ENCODE measurements at regions not wholly inside any gene's neighbourhood (a gene's known extent, or its start where the extent isn't known, plus 50 kb on each side); places are given as distances from the start of the nearest gene placed in this dataset.

DNA sequence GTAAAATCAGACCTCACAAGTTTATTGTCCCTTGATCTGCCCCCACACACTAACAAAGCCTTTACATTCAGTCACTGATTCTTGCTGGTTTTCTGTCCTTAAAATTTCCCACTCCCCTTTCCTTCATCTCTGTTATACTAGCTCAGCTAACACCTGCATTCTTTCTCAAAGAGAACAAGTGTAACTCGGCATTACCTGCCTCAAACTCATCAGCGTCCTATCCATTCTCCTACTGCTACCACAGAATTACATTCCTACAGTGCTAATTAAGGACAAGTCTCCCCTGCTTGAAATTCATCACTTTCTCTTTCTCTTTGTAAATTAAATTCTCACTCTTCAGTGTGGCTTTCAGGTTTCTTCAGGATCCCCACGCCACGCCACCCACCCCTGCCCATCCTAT lies 773.2 kb downstream of the FRK start:
- Mint-ChIP-seq H3K27me3 (no peaks in the 10 kb centered on the region), H3K4me1 (no peaks in the 10 kb centered on the region), H3K9me3 (peaks cover 2 to 16% (median 5%) of the 10 kb centered on the region in 7 donors), H3K36me3 (no peaks in the 10 kb centered on the region), H3K27ac (no peak overlapping the region), H3K4me3 (no peak overlapping the region)
- Histone ChIP-seq H3K4me3 (ENCODE audit: low read depth, low read length) (no peak overlapping the region), H3K27ac (ENCODE audit: insufficient read depth, low read length, poor library complexity, severe bottlenecking) (no peak overlapping the region), H3K9me3 (ENCODE audit: control insufficient read depth in 2 of 2, low read length in 2 of 2) (no peaks in the 10 kb centered on the region), H3K4me1 (ENCODE audit: control insufficient read depth, insufficient read depth, low read length, poor library complexity, severe bottlenecking) (no peaks in the 10 kb centered on the region), H3K36me3 (ENCODE audit: control insufficient read depth, insufficient read depth, low read length) (no peaks in the 10 kb centered on the region), H3K27me3 (ENCODE audit: control insufficient read depth, insufficient read depth, low read length) (no peaks in the 10 kb centered on the region)
- ATAC-seq (ENCODE audit: low read depth in 2 of 2) (no peak), DNase-seq (no peak)

DNA sequence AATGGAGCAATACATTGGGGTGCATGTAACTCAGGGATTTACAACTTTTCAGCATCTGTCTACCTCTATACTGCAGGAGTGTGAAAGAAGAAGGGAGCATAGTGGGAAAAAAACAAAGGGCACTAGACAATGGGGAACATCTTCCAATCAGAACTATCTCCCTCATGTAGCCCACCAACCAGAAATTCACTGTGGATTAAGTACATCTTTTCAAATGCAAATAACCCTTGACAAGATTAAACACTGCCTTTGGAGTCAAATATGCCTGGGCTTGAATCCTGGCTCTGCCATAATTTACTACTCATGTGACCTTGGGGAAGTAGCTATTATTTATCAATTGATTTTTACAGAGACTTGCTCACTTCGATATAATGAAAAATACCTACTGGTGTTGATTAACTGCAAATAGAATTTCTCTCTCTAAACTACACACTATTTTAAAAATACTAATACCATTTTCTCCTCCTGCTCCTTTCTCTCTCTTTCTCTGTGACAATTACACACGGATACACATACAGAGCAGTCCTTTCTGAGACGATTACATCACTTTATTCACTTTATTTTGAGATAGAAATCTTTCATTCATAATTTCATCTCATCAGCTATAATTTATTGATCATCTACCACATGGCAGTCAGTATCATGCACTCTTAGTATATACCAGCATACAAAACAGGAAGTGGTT lies 783.7 kb downstream of the FRK start:
- H3K36me3 Mint-ChIP-seq: no peaks in the 10 kb centered on the region
- Histone ChIP-seq H3K27ac (ENCODE audit: insufficient read depth, low read length, poor library complexity, severe bottlenecking) (no peak overlapping the region), H3K4me1 (ENCODE audit: control insufficient read depth, insufficient read depth, low read length, poor library complexity, severe bottlenecking) (no peaks in the 10 kb centered on the region), H3K36me3 (ENCODE audit: control insufficient read depth, insufficient read depth, low read length) (no peaks in the 10 kb centered on the region), H3K9me3 (ENCODE audit: control insufficient read depth in 2 of 2, low read length in 2 of 2) (no peaks in the 10 kb centered on the region), H3K4me3 (ENCODE audit: low read depth, low read length) (no peak overlapping the region), H3K27me3 (ENCODE audit: control insufficient read depth, insufficient read depth, low read length) (no peaks in the 10 kb centered on the region)
- no peak overlapping the region for H3K4me3 Mint-ChIP-seq
- ATAC-seq (ENCODE audit: low read depth in 2 of 2) (no peak), DNase-seq (no peak)
- H3K4me1 Mint-ChIP-seq: no peaks in the 10 kb centered on the region
- no peak overlapping the region for H3K27ac Mint-ChIP-seq
- peaks cover 4 to 17% (median 6%) of the 10 kb centered on the region in 7 donors for H3K9me3 Mint-ChIP-seq
- peaks cover 4% of the 10 kb centered on the region for H3K27me3 Mint-ChIP-seq

DNA sequence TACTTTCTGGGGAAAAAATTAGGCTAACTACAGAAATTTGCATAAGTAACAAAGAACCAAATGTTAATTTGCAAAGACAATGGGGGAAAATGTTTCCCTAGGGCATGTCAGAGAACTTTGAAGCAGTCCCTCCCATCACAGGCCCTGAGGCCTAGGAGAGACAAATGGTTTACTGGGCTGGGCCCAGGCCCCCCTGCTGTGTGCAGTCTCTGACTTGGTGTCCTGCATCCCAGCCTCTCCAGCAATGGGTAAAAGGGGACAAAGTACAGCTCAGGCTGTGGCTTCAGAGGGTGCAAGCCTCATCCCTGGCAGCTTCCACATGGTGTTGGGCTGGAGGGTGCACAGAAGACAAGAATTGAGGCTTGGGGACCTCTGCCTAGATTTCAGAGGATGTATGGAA lies 788.4 kb downstream of the FRK start:
- Histone ChIP-seq H3K4me3 (ENCODE audit: low read depth, low read length) (no peak overlapping the region), H3K4me1 (ENCODE audit: control insufficient read depth, insufficient read depth, low read length, poor library complexity, severe bottlenecking) (no peaks in the 10 kb centered on the region), H3K27me3 (ENCODE audit: control insufficient read depth, insufficient read depth, low read length) (no peaks in the 10 kb centered on the region), H3K36me3 (ENCODE audit: control insufficient read depth, insufficient read depth, low read length) (no peaks in the 10 kb centered on the region), H3K9me3 (ENCODE audit: control insufficient read depth in 2 of 2, low read length in 2 of 2) (no peaks in the 10 kb centered on the region), H3K27ac (ENCODE audit: insufficient read depth, low read length, poor library complexity, severe bottlenecking) (no peak overlapping the region)
- no peaks in the 10 kb centered on the region for H3K36me3 Mint-ChIP-seq
- H3K4me1 Mint-ChIP-seq: no peaks in the 10 kb centered on the region
- no peak overlapping the region for H3K4me3 Mint-ChIP-seq
- DNase-seq (no peak), ATAC-seq (ENCODE audit: low read depth in 2 of 2) (no peak)
- H3K27me3 Mint-ChIP-seq: peaks cover 3% of the 10 kb centered on the region
- H3K27ac Mint-ChIP-seq: no peak overlapping the region
- H3K9me3 Mint-ChIP-seq: peaks cover 0 to 20% (median 5%) of the 10 kb centered on the region in 7 donors

DNA sequence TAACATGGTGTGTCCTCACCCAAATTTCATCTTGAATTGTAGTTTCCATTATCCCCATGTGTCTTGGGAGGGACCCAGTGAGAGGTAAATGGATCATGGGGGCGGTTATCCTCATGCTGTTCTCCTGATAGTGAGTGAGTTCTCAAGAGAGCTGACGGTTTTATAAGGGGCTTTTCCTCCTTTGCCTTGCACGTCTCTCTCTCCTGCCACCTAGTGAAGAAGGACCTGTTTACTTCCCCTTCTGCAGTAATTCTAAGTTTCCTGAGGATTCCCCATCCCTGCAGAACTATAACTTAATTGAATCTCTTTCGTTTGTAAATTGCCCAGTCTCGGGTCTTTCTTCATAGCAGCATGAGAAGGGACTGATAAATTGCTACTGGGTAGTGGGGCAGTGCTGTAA lies 789.3 kb downstream of the FRK start:
- no peaks in the 10 kb centered on the region for H3K36me3 ChIP-seq (ENCODE audit: control insufficient read depth, insufficient read depth, low read length)
- H3K27ac Mint-ChIP-seq: no peak overlapping the region
- H3K4me1 ChIP-seq (ENCODE audit: control insufficient read depth, insufficient read depth, low read length, poor library complexity, severe bottlenecking): no peaks in the 10 kb centered on the region
- no peak for DNase-seq
- H3K9me3 Mint-ChIP-seq: peaks cover 0 to 15% (median 5%) of the 10 kb centered on the region in 7 donors
- no peak for ATAC-seq (ENCODE audit: low read depth in 2 of 2)
- no peaks in the 10 kb centered on the region for H3K36me3 Mint-ChIP-seq
- no peaks in the 10 kb centered on the region for H3K4me1 Mint-ChIP-seq
- H3K27ac ChIP-seq (ENCODE audit: insufficient read depth, low read length, poor library complexity, severe bottlenecking): no peak overlapping the region
- no peak overlapping the region for H3K4me3 Mint-ChIP-seq
- H3K27me3 Mint-ChIP-seq: no peaks in the 10 kb centered on the region
- H3K27me3 ChIP-seq (ENCODE audit: control insufficient read depth, insufficient read depth, low read length): no peaks in the 10 kb centered on the region
- no peak overlapping the region for H3K4me3 ChIP-seq (ENCODE audit: low read depth, low read length)
- H3K9me3 ChIP-seq (ENCODE audit: control insufficient read depth in 2 of 2, low read length in 2 of 2): no peaks in the 10 kb centered on the region

DNA sequence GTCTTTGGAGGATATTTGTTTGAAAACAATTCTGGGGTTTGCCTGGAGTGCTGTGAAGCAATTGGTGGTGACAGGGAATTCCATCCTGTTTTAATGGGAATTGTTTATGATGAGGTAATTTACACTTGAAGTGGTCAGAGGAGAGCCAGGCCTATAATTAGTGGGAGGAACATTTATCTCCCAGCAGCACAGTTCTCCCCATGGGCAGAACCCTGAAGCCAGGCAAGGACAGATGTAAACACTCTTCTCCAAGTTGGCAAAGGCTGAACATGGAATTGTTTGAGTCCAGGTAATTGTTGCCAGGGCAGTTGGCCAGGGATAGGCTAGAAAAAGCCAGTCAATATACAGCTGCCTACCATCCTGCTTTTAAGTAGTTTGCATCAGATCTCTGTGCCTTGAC lies 789.7 kb downstream of the FRK start:
- Mint-ChIP-seq H3K36me3 (no peaks in the 10 kb centered on the region), H3K9me3 (peaks cover 0 to 15% (median 5%) of the 10 kb centered on the region in 7 donors), H3K4me3 (no peak overlapping the region), H3K4me1 (no peaks in the 10 kb centered on the region), H3K27ac (no peak overlapping the region), H3K27me3 (no peaks in the 10 kb centered on the region)
- no peaks in the 10 kb centered on the region for H3K4me1 ChIP-seq (ENCODE audit: control insufficient read depth, insufficient read depth, low read length, poor library complexity, severe bottlenecking)
- H3K36me3 ChIP-seq (ENCODE audit: control insufficient read depth, insufficient read depth, low read length): no peaks in the 10 kb centered on the region
- H3K27me3 ChIP-seq (ENCODE audit: control insufficient read depth, insufficient read depth, low read length): no peaks in the 10 kb centered on the region
- no peak overlapping the region for H3K4me3 ChIP-seq (ENCODE audit: low read depth, low read length)
- ATAC-seq (ENCODE audit: low read depth in 2 of 2) (no peak), DNase-seq (no peak)
- H3K9me3 ChIP-seq (ENCODE audit: control insufficient read depth in 2 of 2, low read length in 2 of 2): no peaks in the 10 kb centered on the region
- H3K27ac ChIP-seq (ENCODE audit: insufficient read depth, low read length, poor library complexity, severe bottlenecking): no peak overlapping the region

DNA sequence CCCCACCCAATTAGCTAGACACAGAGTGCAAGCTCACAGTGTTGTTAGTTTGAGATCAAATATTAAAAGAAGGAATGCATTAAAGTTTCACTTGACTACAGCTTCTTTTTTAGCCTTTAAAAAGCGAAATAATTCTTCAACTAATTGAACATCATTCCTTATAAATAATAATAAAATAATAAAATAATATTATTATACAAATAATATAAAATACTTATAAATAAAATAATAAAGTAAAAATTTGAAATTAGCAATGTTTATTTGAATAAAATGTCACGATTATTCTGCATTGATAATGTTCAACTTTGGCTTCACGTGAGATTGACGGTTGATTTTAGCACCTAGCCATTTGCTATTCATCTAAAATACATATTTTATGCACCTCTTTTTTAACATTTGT lies 819.3 kb downstream of the FRK start:
- Mint-ChIP-seq H3K4me3 (no peak overlapping the region), H3K9me3 (peaks cover 0 to 16% (median 3%) of the 10 kb centered on the region in 7 donors), H3K27me3 (no peaks in the 10 kb centered on the region), H3K27ac (no peak overlapping the region), H3K4me1 (no peaks in the 10 kb centered on the region), H3K36me3 (no peaks in the 10 kb centered on the region)
- Histone ChIP-seq H3K4me1 (ENCODE audit: control insufficient read depth, insufficient read depth, low read length, poor library complexity, severe bottlenecking) (no peaks in the 10 kb centered on the region), H3K27me3 (ENCODE audit: control insufficient read depth, insufficient read depth, low read length) (no peaks in the 10 kb centered on the region), H3K27ac (ENCODE audit: insufficient read depth, low read length, poor library complexity, severe bottlenecking) (no peak overlapping the region), H3K4me3 (ENCODE audit: low read depth, low read length) (no peak overlapping the region), H3K9me3 (ENCODE audit: control insufficient read depth in 2 of 2, low read length in 2 of 2) (peaks cover 0 to 3% of the 10 kb centered on the region in 2 experiments), H3K36me3 (ENCODE audit: control insufficient read depth, insufficient read depth, low read length) (no peaks in the 10 kb centered on the region)
- no peak for DNase-seq
- no peak for ATAC-seq (ENCODE audit: low read depth in 2 of 2)

DNA sequence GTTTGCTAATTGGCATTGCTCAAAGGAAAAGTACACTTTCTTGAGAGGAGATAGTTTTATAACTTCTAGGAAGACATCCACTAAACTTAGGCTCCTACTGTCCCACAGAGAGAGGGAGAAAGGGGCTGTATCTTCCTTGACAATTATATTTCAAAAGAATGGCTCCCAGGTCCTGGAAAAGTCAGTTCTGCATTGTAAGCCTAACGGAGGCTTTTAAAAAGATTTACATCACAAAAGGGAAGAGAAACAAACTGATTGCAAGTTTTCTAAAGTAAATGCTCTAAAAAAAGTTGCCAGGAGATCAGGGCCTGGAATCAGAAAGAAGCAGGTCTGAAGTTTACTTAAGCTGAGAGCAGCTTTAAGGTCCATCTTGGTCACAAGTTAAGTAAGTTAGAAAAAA lies 839.5 kb downstream of the FRK start:
- Histone ChIP-seq H3K9me3 (ENCODE audit: control insufficient read depth in 2 of 2, low read length in 2 of 2) (no peaks in the 10 kb centered on the region), H3K4me1 (ENCODE audit: control insufficient read depth, insufficient read depth, low read length, poor library complexity, severe bottlenecking) (no peaks in the 10 kb centered on the region), H3K27ac (ENCODE audit: insufficient read depth, low read length, poor library complexity, severe bottlenecking) (no peak overlapping the region), H3K36me3 (ENCODE audit: control insufficient read depth, insufficient read depth, low read length) (no peaks in the 10 kb centered on the region), H3K27me3 (ENCODE audit: control insufficient read depth, insufficient read depth, low read length) (no peaks in the 10 kb centered on the region), H3K4me3 (ENCODE audit: low read depth, low read length) (no peak overlapping the region)
- ATAC-seq (ENCODE audit: low read depth in 2 of 2) (no peak), DNase-seq (no peak)
- Mint-ChIP-seq H3K9me3 (peaks cover 0 to 20% (median 14%) of the 10 kb centered on the region in 7 donors), H3K27me3 (no peaks in the 10 kb centered on the region), H3K36me3 (no peaks in the 10 kb centered on the region), H3K4me1 (no peaks in the 10 kb centered on the region), H3K4me3 (no peak overlapping the region), H3K27ac (no peak overlapping the region)

DNA sequence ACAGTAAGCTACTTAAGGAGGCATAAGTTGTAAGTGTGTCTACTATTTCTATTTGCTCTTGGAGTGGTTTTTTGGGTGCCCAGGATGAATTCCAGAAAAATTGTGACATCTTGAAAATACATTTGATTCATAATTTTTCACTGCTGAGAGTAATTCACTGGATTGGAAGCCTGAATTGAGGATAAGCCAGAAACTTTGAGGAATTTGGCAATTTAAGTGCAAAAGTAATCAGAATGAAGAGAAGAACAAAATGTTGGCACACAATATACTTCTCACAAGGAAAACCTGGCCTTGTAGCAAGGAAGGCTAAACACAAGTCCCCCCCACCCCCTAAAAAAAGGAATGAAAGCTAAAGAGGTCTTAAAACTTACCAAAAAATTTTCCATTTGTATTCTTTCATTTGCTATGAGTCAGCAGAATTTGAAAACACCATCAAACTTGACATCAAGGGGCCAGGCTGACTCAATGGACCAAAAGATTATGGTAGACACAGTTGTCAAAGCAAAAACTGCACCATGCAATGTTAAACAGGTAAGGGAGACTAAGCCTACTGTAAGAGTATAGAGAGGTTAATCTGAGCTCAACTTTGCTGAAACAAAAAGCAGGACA lies 840.0 kb downstream of the FRK start:
- ATAC-seq (ENCODE audit: low read depth in 2 of 2) (no peak), DNase-seq (no peak)
- no peak overlapping the region for H3K27ac Mint-ChIP-seq
- H3K27ac ChIP-seq (ENCODE audit: insufficient read depth, low read length, poor library complexity, severe bottlenecking): no peak overlapping the region
- no peak overlapping the region for H3K4me3 ChIP-seq (ENCODE audit: low read depth, low read length)
- no peaks in the 10 kb centered on the region for H3K36me3 ChIP-seq (ENCODE audit: control insufficient read depth, insufficient read depth, low read length)
- H3K9me3 Mint-ChIP-seq: peaks cover 0 to 23% (median 13%) of the 10 kb centered on the region in 7 donors
- no peak overlapping the region for H3K4me3 Mint-ChIP-seq
- no peaks in the 10 kb centered on the region for H3K4me1 ChIP-seq (ENCODE audit: control insufficient read depth, insufficient read depth, low read length, poor library complexity, severe bottlenecking)
- no peaks in the 10 kb centered on the region for H3K27me3 ChIP-seq (ENCODE audit: control insufficient read depth, insufficient read depth, low read length)
- no peaks in the 10 kb centered on the region for H3K9me3 ChIP-seq (ENCODE audit: control insufficient read depth in 2 of 2, low read length in 2 of 2)
- H3K27me3 Mint-ChIP-seq: no peaks in the 10 kb centered on the region
- no peaks in the 10 kb centered on the region for H3K36me3 Mint-ChIP-seq
- no peaks in the 10 kb centered on the region for H3K4me1 Mint-ChIP-seq

All from CD4-positive, CD25-positive, alpha-beta regulatory T cell (primary cell).